HG03521 (cell line): ENCODE measurements at regions not wholly inside any gene's neighbourhood (a gene's known extent, or its start where the extent isn't known, plus 50 kb on each side); places are given as distances from the start of the nearest gene placed in this dataset.

Experiments used
- ATAC-seq: cut with Tn5 transposase; IDR thresholded peaks from one replicate; pipeline ENCODE4 v1.9.1; 2021; ENCODE audit warnings: mild to moderate bottlenecking, moderate library complexity; ENCODE audit not compliant: unreplicated experiment

GRCh38 chr1:84090447-84091245 lies 53.4 kb upstream of the PRKACB start:
- ATAC-seq, result peak; percentile 64

- no peak for ATAC-seq
Measured at GRCh38 chr1:84089867-84090266, 54.2 kb upstream of the PRKACB start.

DNA sequence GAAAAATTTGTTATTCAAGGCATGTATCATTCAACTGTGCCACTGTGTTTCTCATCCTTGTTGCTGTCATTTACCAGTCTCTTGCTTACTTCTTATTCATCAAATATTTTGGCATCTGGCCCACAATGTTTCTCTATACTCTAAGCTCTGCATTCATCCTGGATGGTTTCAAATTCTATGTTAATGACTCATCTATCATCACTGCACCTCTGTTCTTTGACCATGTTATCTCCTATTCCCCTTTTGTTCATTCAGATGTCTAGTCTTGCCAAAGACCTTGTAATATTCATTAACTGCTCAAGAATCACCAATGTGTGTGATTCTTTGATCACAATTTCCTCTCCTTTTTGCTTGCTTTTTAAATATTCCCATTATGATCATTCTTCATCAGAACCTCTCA lies 54.6 kb upstream of the PRKACB start:
- no peak for ATAC-seq

GRCh38 chr1:84086616-84087015 lies 57.5 kb upstream of the PRKACB start:
- ATAC-seq, result no peak

- no peak for ATAC-seq
Measured at GRCh38 chr1:84086189-84086588, 57.9 kb upstream of the PRKACB start.

DNA sequence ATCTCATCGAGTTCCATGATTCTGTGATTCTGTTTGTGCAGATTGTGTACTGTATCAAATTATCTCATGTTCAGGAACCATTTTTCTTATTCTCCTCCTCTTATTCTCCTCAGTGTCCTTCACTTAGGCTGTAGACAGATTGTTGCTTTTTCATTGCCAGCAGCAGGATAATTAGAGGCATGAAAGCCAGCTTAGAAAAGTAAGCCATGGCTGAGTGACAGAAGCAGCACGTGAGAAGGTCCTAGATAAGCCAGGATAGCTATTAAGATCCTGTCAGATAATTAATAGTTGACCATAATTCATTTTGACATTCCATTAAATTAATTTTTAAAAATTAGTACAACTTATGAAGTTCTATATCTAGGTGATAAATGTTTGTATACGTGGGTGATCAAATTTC lies 60.8 kb upstream of the PRKACB start:
- no peak for ATAC-seq

GRCh38 chr1:84078842-84079202 lies 65.2 kb upstream of the PRKACB start:
- no peak for ATAC-seq

GRCh38 chr1:84078108-84078841 lies 65.8 kb upstream of the PRKACB start:
- peak; percentile 28 for ATAC-seq

- peak; percentile 94 for ATAC-seq
Measured at GRCh38 chr1:84077476-84078107, 66.5 kb upstream of the PRKACB start.

DNA sequence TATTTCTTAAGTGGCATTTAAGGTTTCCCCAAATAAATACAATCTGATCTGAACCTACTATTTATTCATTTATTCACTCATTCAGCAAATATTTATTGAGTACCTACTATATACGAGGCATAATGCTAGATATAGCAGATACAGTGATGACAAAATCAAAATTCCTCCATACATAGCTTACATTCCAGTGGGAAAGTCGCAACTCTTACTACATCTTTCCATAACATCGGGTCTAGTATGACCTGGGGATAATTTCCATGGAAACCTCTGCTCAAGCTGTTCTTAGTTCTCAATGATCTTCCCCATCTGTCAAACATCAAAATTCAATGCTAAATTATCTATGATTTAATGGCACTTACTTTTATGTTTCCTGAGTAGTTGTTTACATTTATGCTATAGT lies 70.8 kb upstream of the PRKACB start:
- ATAC-seq, result no peak

- ATAC-seq, result no peak
Measured at GRCh38 chr1:84069236-84069845, 70.4 kb upstream of the TTLL7 start.

GRCh38 chr1:84062496-84062895 lies 63.6 kb upstream of the TTLL7 start:
- ATAC-seq, result no peak

GRCh38 chr1:84061336-84061735 lies 62.4 kb upstream of the TTLL7 start:
- no peak for ATAC-seq

- no peak for ATAC-seq
Measured at GRCh38 chr1:84060781-84061180, 61.8 kb upstream of the TTLL7 start.

DNA sequence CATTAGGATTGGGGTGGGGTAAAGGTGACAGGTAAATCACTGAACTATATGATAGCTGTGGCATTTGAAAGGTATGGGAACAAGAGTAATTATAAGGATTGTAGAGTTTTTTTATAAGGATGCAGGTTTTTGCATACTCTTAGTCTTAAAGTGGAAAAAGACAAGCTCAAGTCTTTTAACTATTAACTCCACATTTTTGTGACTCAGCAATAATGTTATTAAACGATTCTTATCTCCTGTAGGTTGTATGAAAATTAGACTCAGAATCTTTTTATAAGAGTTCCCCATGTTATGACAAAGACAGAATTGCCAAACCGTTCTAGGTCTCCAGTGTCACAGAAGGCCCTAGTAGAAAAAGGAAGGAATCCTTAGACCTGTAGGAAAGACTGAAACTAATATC lies 49.9 kb upstream of the TTLL7 start:
- no peak for ATAC-seq
